GM21526 (cell line): ENCODE measurements at regions not wholly inside any gene's neighbourhood (a gene's known extent, or its start where the extent isn't known, plus 50 kb on each side); places are given as distances from the start of the nearest gene placed in this dataset.
"Not testable (repeated sequence)": the region's sequence is repeated elsewhere in the genome, so short reads cannot be mapped to it uniquely, and the experiment has no call there.

Source experiments
- ATAC-seq: cut with Tn5 transposase; IDR thresholded peaks from one replicate; pipeline ENCODE4 v1.9.1; 2021; ENCODE audit warnings: moderate library complexity; ENCODE audit not compliant: unreplicated experiment, low FRiP score

DNA sequence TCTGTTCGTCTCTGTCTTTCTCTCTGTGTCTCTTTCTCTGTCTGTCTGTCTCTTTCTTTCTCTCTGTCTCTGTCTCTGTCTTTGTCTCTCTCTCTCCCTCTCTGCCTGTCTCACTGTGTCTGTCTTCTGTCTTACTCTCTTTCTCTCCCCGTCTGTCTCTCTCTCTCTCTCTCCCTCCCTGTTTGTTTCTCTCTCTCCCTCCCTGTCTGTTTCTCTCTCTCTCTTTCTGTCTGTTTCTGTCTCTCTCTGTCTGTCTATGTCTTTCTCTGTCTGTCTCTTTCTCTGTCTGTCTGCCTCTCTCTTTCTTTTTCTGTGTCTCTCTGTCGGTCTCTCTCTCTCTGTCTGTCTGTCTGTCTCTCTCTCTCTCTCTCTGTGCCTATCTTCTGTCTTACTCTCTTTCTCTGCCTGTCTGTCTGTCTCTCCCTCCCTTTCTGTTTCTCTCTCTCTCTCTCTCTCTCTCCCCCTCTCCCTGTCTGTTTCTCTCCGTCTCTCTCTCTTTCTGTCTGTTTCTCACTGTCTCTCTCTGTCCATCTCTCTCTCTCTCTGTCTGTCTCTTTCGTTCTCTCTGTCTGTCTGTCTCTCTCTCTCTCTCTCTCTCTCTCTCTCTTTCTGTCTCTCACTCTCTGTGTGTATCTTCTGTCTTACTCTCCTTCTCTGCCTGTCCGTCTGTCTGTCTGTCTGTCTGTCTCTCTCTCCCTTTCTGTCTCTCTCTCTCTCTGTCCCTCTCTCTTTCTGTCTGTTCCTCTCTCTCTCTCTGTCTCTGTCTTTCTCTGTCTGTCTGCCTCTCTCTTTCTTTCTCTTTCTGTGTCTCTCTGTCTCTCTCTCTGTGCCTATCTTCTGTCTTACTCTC is 2065.9 kb upstream of the TPTE start:
- ATAC-seq = not testable (repeated sequence)

DNA sequence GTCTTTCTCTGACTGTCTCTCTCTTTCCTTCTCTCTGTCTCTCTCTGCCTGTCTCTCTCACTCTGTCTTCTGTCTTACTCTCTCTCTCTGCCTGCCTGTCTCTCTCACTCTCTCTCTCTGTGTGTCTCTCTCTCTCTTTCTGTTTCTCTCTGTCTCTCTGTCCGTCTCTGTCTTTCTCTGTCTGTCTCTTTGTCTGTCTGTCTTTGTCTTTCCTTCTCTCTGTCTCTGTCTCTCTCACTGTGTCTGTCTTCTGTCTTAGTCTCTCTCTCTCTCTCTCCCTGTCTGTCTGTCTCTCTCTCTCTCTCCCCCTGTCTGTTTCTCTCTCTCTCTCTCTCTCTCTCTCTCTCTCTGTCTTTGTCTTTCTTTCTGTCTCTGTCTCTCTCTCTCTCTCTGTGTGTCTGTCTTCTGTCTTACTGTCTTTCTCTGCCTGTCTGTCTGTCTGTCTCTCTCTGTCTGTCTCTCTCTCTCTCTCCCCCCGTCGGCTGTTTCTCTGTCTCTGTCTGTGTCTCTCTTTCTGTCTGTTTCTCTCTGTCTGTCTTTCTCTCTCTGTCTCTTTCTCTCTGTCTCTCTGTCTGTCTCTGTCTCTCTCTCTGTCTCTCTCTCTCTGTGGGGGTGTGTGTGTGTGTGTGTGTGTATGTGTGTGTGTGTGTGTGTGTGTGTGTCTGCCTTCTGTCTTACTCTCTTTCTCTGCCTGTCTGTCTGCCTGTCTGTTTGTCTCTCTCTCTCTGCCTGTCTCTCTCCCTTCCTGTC is 2056.8 kb upstream of the TPTE start:
- peak; percentile 94 for ATAC-seq

DNA sequence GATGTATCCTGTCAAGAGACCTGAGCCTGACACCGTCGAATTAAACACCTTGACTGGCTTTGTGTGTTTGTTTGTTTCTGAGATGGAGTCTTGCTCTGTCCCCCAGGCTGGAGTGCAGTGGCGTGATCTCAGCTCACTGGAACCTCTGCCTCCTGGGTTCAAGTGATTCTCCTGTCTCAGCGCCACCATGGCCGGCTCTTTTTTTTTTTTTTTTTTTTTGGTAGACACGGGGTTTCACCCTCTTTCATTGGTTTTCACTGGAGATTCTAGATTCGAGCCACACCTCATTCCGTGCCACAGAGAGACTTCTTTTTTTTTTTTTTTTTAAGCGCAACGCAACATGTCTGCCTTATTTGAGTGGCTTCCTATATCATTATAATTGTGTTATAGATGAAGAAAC is 2054.7 kb upstream of the TPTE start:
- ATAC-seq = not testable (repeated sequence)
